ENCODE measurements at regions not wholly inside any gene's neighbourhood (a gene's known extent, or its start where the extent isn't known, plus 50 kb on each side); places are given as distances from the start of the nearest gene placed in this dataset.

- Mint-ChIP-seq H3K4me1 (no peaks in the 10 kb centered on the region), H3K27me3 (ENCODE audit: insufficient read depth, low read depth) (no peaks in the 10 kb centered on the region), H3K9me3 (no peaks in the 10 kb centered on the region), H3K36me3 (no peaks in the 10 kb centered on the region), H3K27ac (no peak overlapping the region), H3K4me3 (no peak overlapping the region)
- no peaks in the 10 kb centered on the region for H3K79me2 ChIP-seq (ENCODE audit: low read depth)
- no peaks in the 10 kb centered on the region for H3K36me3 ChIP-seq
- H3K4me1 ChIP-seq: no peaks in the 10 kb centered on the region
- no peak overlapping the region for H2AFZ ChIP-seq (replicated peaks)
- H3K27ac ChIP-seq: no peak overlapping the region
- H3K9me3 ChIP-seq (ENCODE audit: low read depth): no peaks in the 10 kb centered on the region
- H4K20me1 ChIP-seq (ENCODE audit: low read depth): no peaks in the 10 kb centered on the region
- TF ChIP-seq EZH2 (IDR thresholded peaks at IDR 0.05): no peak
- no peak for TF ChIP-seq EZH2phosphoT487 (IDR thresholded peaks at IDR 0.05)
- TF ChIP-seq CTCF (IDR thresholded peaks at IDR 0.05): no peak
- H3K27me3 ChIP-seq: no peaks in the 10 kb centered on the region
- H3K4me2 ChIP-seq: no peak overlapping the region
- no peak overlapping the region for H3K4me3 ChIP-seq
- no peak overlapping the region for H3K9ac ChIP-seq
- DNase-seq (ENCODE audit: low spot score): no peak
- H3F3A ChIP-seq (ENCODE audit: low read depth): no peaks in the 10 kb centered on the region
These were observed 1459.1 kb upstream of the ALCAM start for GRCh38 chr3:103907567-103907966.

GRCh38 chr3:103909395-103909794 lies 1457.3 kb upstream of the ALCAM start:
- no peaks in the 10 kb centered on the region for H3K79me2 ChIP-seq (ENCODE audit: low read depth)
- no peaks in the 10 kb centered on the region for H3K27me3 ChIP-seq
- H3K9me3 ChIP-seq (ENCODE audit: low read depth): no peaks in the 10 kb centered on the region
- H2AFZ ChIP-seq (replicated peaks): no peak overlapping the region
- no peaks in the 10 kb centered on the region for H3K27me3 Mint-ChIP-seq (ENCODE audit: insufficient read depth, low read depth)
- DNase-seq (ENCODE audit: low spot score): no peak
- H4K20me1 ChIP-seq (ENCODE audit: low read depth): no peaks in the 10 kb centered on the region
- no peaks in the 10 kb centered on the region for H3F3A ChIP-seq (ENCODE audit: low read depth)
- H3K9ac ChIP-seq: no peak overlapping the region
- TF ChIP-seq EZH2phosphoT487 (IDR thresholded peaks at IDR 0.05) (no peak), CTCF (IDR thresholded peaks at IDR 0.05) (no peak), EZH2 (IDR thresholded peaks at IDR 0.05) (no peak)
- no peaks in the 10 kb centered on the region for H3K36me3 ChIP-seq
- H3K4me3 Mint-ChIP-seq: no peak overlapping the region
- H3K4me1 Mint-ChIP-seq: no peaks in the 10 kb centered on the region
- H3K4me3 ChIP-seq: no peak overlapping the region
- H3K27ac Mint-ChIP-seq: no peak overlapping the region
- no peak overlapping the region for H3K27ac ChIP-seq
- no peak overlapping the region for H3K4me2 ChIP-seq
- H3K36me3 Mint-ChIP-seq: no peaks in the 10 kb centered on the region
- H3K9me3 Mint-ChIP-seq: no peaks in the 10 kb centered on the region
- no peaks in the 10 kb centered on the region for H3K4me1 ChIP-seq

- Histone ChIP-seq H3K79me2 (ENCODE audit: low read depth) (no peaks in the 10 kb centered on the region), H3K9me3 (ENCODE audit: low read depth) (no peaks in the 10 kb centered on the region), H3K4me3 (no peak overlapping the region), H3K9ac (no peak overlapping the region), H3K4me1 (no peaks in the 10 kb centered on the region), H3F3A (ENCODE audit: low read depth) (no peaks in the 10 kb centered on the region), H3K36me3 (no peaks in the 10 kb centered on the region), H4K20me1 (ENCODE audit: low read depth) (no peaks in the 10 kb centered on the region), H3K4me2 (no peak overlapping the region), H3K27me3 (no peaks in the 10 kb centered on the region), H3K27ac (no peak overlapping the region), H2AFZ (replicated peaks) (no peak overlapping the region)
- Mint-ChIP-seq H3K9me3 (no peaks in the 10 kb centered on the region), H3K27ac (no peak overlapping the region), H3K27me3 (ENCODE audit: insufficient read depth, low read depth) (no peaks in the 10 kb centered on the region), H3K36me3 (no peaks in the 10 kb centered on the region), H3K4me1 (no peaks in the 10 kb centered on the region), H3K4me3 (no peak overlapping the region)
- DNase-seq (ENCODE audit: low spot score): no peak
- TF ChIP-seq EZH2phosphoT487 (IDR thresholded peaks at IDR 0.05): no peak
- no peak for TF ChIP-seq CTCF (IDR thresholded peaks at IDR 0.05)
- no peak for TF ChIP-seq EZH2 (IDR thresholded peaks at IDR 0.05)
These were observed 1448.4 kb upstream of the ALCAM start for GRCh38 chr3:103918336-103918735.

GRCh38 chr3:103919327-103919726 lies 1447.4 kb upstream of the ALCAM start:
- H3F3A ChIP-seq (ENCODE audit: low read depth): no peaks in the 10 kb centered on the region
- H3K4me3 Mint-ChIP-seq: no peak overlapping the region

More at GRCh38 chr3:103919327-103919726, 1447.4 kb upstream of the ALCAM start:
- Histone ChIP-seq H3K4me1 (no peaks in the 10 kb centered on the region), H3K36me3 (no peaks in the 10 kb centered on the region), H3K79me2 (ENCODE audit: low read depth) (no peaks in the 10 kb centered on the region), H3K9ac (no peak overlapping the region), H3K27ac (no peak overlapping the region), H2AFZ (replicated peaks) (no peak overlapping the region), H3K27me3 (no peaks in the 10 kb centered on the region), H3K9me3 (ENCODE audit: low read depth) (no peaks in the 10 kb centered on the region), H3K4me2 (no peak overlapping the region), H4K20me1 (ENCODE audit: low read depth) (no peaks in the 10 kb centered on the region), H3K4me3 (no peak overlapping the region)
- no peak overlapping the region for H3K27ac Mint-ChIP-seq
- H3K36me3 Mint-ChIP-seq: no peaks in the 10 kb centered on the region
- no peak for DNase-seq (ENCODE audit: low spot score)
- H3K4me1 Mint-ChIP-seq: no peaks in the 10 kb centered on the region
- no peak for TF ChIP-seq EZH2 (IDR thresholded peaks at IDR 0.05)
- no peak for TF ChIP-seq CTCF (IDR thresholded peaks at IDR 0.05)
- TF ChIP-seq EZH2phosphoT487 (IDR thresholded peaks at IDR 0.05): no peak
- no peaks in the 10 kb centered on the region for H3K27me3 Mint-ChIP-seq (ENCODE audit: insufficient read depth, low read depth)
- H3K9me3 Mint-ChIP-seq: no peaks in the 10 kb centered on the region

Data from neural progenitor cell (in vitro differentiated cells).